ENCODE measurements at regions not wholly inside any gene's neighbourhood (a gene's known extent, or its start where the extent isn't known, plus 50 kb on each side); places are given as distances from the start of the nearest gene placed in this dataset. TPM values are rescaled to one million over a fixed set of nuclear protein-coding genes. Genes with fewer than 3 reads are reported as not detected.

Small RNA genes in the stretch of these regions (small RNA-seq; reads per million reads assigned to genes)
- not detected for gene AC011233.1
- gene MIR4268 = not detected
